Panc1 (cell line): ENCODE measurements at regions not wholly inside any gene's neighbourhood (a gene's known extent, or its start where the extent isn't known, plus 50 kb on each side); places are given as distances from the start of the nearest gene placed in this dataset.
"Not testable (repeated sequence)": the region's sequence is repeated elsewhere in the genome, so short reads cannot be mapped to it uniquely, and the experiment has no call there.

Experiments
- CTCF ChIP-seq: fragments of 450-650 bp; IDR thresholded peaks from 2 replicates; pipeline ENCODE4 v1.5.1; 2017; ENCODE audit warnings: mild to moderate bottlenecking
- POLR2AphosphoS5 ChIP-seq: IDR thresholded peaks from 2 replicates; pipeline ENCODE4 v1.6.1; 2012; ENCODE audit warnings: mild to moderate bottlenecking, low read depth, low read length, moderate library complexity
- REST ChIP-seq, 2 experiments: IDR thresholded peaks; 2 replicates each; pipeline ENCODE4 v1.6.1; 2011 to 2012; ENCODE audit warnings: low read depth in 2 of 2, control low read depth in 1 of 2, low read length in 1 of 2, mild to moderate bottlenecking in 1 of 2, moderate library complexity in 1 of 2; ENCODE audit not compliant: insufficient read depth in 1 of 2

GRCh38 chr10:38331106-38331505, 237.0 kb downstream of the ZNF37A start:
- TF ChIP-seq CTCF; POLR2AphosphoS5; REST (IDR thresholded peaks at IDR 0.05; ENCODE audit: insufficient read depth in 1 of 2, low read depth in 2 of 2, low read length in 1 of 2): not testable (repeated sequence)
